NOMO-1 treated with DMSO at 0.1 percent for 48 hours (cell line): ENCODE measurements at regions not wholly inside any gene's neighbourhood (a gene's known extent, or its start where the extent isn't known, plus 50 kb on each side); places are given as distances from the start of the nearest gene placed in this dataset.
"Not testable (repeated sequence)": the region's sequence is repeated elsewhere in the genome, so short reads cannot be mapped to it uniquely, and the experiment has no call there.

Experiments
- DNase-seq: peaks from one replicate; lab custom pipeline; 2025; ENCODE audit not compliant: unreplicated experiment; lab: John Stamatoyannopoulos, UW

GRCh38 chrX:40788698-40789097 is 53.4 kb upstream of the MED14 start:
- DNase-seq, result not testable (repeated sequence)

- DNase-seq, result no peak
Observed at GRCh38 chrX:40792433-40792832, 57.1 kb upstream of the MED14 start.

GRCh38 chrX:40794829-40795130 is 59.4 kb upstream of the MED14 start:
- not testable (repeated sequence) for DNase-seq

GRCh38 chrX:40799745-40800144 is 64.4 kb upstream of the MED14 start:
- DNase-seq, result not testable (repeated sequence)

GRCh38 chrX:40805404-40805803 is 70.1 kb upstream of the MED14 start:
- no peak for DNase-seq

GRCh38 chrX:40806513-40807220 is 71.3 kb upstream of the MED14 start:
- DNase-seq, result no peak

GRCh38 chrX:40807384-40807783 is 72.0 kb upstream of the MED14 start:
- no peak for DNase-seq

- DNase-seq, result no peak
Observed at GRCh38 chrX:40808203-40808602, 72.9 kb upstream of the MED14 start.

GRCh38 chrX:40809210-40809609 is 73.9 kb upstream of the MED14 start:
- no peak for DNase-seq

GRCh38 chrX:40815045-40815444 is 79.7 kb upstream of the MED14 start:
- DNase-seq, result not testable (repeated sequence)

GRCh38 chrX:40816906-40817305 is 81.6 kb upstream of the MED14 start:
- DNase-seq, result no peak

GRCh38 chrX:40818236-40818635 is 82.9 kb upstream of the MED14 start:
- DNase-seq, result no peak

- DNase-seq, result no peak
Observed at GRCh38 chrX:40821780-40822179, 86.4 kb upstream of the MED14 start.

GRCh38 chrX:40827331-40827730 is 92.0 kb upstream of the MED14 start:
- DNase-seq, result no peak

GRCh38 chrX:40831750-40832149 is 96.4 kb upstream of the MED14 start:
- no peak for DNase-seq

GRCh38 chrX:40832723-40833122 is 97.4 kb upstream of the MED14 start:
- no peak for DNase-seq

- no peak for DNase-seq
Observed at GRCh38 chrX:40834225-40834624, 98.9 kb upstream of the MED14 start.

GRCh38 chrX:40835526-40835925 is 100.2 kb upstream of the MED14 start:
- DNase-seq, result no peak

GRCh38 chrX:40843643-40844042 is 108.3 kb upstream of the MED14 start:
- DNase-seq, result no peak

GRCh38 chrX:40844471-40844870 is 109.1 kb upstream of the MED14 start:
- DNase-seq, result no peak

- no peak for DNase-seq
Observed at GRCh38 chrX:40845331-40845911, 110.1 kb upstream of the MED14 start.

GRCh38 chrX:40849906-40850823 is 114.8 kb upstream of the MED14 start:
- DNase-seq, result no peak
